Vagina (tissue), 2 donors: ENCODE measurements at regions not wholly inside any gene's neighbourhood (a gene's known extent, or its start where the extent isn't known, plus 50 kb on each side); places are given as distances from the start of the nearest gene placed in this dataset.

Experiments
- CTCF ChIP-seq, 3 experiments: fragments of 450-650 bp in 2 of 3; fragments of 200-600 bp in 1 of 3; sonication (generic) in 1 of 3; IDR thresholded peaks; one replicate each; pipeline ENCODE4 v1.5.1; 2017 to 2019; ENCODE audit warnings: antibody characterized with exemption in 3 of 3, mild to moderate bottlenecking in 2 of 3, moderate library complexity in 2 of 3
- POLR2A ChIP-seq, 2 donors: fragments of 450-650 bp; IDR thresholded peaks; one replicate each; pipeline ENCODE4 v1.6.1; 2017; ENCODE audit warnings: antibody characterized with exemption in 2 of 2, mild to moderate bottlenecking in 2 of 2, moderate library complexity in 2 of 2
- POLR2AphosphoS5 ChIP-seq, 2 donors: sonication (generic); formaldehyde crosslinking; IDR thresholded peaks; one replicate each; pipeline ENCODE4 v1.9.0; 2017; ENCODE audit warnings: antibody characterized with exemption in 2 of 2, mild to moderate bottlenecking in 2 of 2, low read depth in 1 of 2; ENCODE audit not compliant: insufficient read depth in 1 of 2

GRCh38 chr2:181818058-181818680, 73.4 kb upstream of the ITPRID2 start:
- no peak for TF ChIP-seq POLR2AphosphoS5 (IDR thresholded peaks at IDR 0.05; ENCODE audit: insufficient read depth in 1 of 2, low read depth in 1 of 2)
- TF ChIP-seq CTCF (IDR thresholded peaks at IDR 0.05), result no peak
- TF ChIP-seq POLR2A (IDR thresholded peaks at IDR 0.05), result no peak
